HG03064 (cell line): ENCODE measurements at regions not wholly inside any gene's neighbourhood (a gene's known extent, or its start where the extent isn't known, plus 50 kb on each side); places are given as distances from the start of the nearest gene placed in this dataset.

Experiments used
- ATAC-seq: cut with Tn5 transposase; IDR thresholded peaks from one replicate; pipeline ENCODE4 v1.9.1; 2021; ENCODE audit warnings: low read depth; ENCODE audit not compliant: unreplicated experiment

DNA sequence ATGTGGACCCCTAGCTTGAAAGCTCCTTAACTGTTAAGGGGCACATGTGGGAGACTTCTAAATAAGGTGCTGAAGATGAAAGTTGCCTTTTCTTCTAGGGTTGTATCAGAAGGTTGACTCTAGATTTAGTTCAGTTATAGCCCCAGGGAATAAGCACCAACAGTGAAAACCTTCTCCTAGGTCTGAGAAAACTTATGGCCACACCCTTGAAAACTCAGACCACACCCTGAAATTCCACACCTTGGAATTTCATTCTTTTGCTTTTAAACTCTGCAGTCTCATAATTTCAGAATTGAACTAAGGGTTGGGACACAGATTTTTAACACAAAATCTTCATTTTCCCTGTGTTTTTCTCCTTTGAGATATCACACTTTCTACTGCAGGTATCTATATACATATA, 355.8 kb upstream of the IL12A start:
- no peak for ATAC-seq

DNA sequence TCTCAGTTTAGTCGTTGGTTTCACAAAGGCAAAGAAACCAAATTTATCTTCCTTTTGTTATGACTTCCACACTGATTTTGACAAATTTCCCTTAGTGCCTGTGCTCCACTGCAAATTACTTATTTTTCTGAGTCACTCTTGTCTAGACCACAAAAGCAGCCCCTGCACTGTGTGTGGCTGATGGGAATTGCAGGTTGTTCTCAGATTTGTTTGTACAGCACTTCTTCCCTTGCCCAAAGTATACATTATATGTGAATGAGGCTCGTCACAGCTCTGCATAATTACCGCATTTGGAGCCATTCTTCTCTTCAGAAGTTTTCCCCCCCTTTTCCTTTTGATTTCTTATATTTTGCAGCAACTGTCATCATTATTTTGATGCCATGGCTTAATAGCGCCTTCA, 354.2 kb upstream of the IL12A start:
- ATAC-seq, result no peak

DNA sequence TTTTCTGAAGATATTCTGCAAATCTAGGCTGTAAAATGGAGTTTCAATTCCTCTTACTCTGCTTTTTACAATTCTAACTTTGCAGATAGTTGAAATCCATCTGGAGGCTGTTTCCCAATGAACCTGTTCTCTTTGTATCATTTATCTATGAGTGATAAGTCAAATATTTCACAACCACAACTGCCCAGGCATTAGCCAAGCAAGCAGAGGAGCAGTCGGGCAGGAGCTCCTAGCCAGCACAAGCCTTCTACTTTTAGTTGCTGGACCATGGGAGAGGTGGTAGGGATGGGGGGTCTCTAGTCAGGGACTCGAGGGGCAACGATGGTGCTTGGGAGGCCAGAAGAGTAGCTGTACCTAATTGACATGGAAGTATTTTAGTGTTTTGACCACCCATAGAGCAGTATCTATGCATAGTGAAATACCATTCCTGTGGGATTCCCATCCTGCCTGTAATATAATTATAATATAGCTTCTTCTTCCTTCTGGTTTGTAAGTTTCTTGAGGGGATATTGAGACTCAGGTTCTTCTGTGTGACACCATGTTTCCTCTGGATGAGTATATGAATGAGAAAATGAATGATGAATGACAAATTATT, 353.5 kb upstream of the IL12A start:
- no peak for ATAC-seq

DNA sequence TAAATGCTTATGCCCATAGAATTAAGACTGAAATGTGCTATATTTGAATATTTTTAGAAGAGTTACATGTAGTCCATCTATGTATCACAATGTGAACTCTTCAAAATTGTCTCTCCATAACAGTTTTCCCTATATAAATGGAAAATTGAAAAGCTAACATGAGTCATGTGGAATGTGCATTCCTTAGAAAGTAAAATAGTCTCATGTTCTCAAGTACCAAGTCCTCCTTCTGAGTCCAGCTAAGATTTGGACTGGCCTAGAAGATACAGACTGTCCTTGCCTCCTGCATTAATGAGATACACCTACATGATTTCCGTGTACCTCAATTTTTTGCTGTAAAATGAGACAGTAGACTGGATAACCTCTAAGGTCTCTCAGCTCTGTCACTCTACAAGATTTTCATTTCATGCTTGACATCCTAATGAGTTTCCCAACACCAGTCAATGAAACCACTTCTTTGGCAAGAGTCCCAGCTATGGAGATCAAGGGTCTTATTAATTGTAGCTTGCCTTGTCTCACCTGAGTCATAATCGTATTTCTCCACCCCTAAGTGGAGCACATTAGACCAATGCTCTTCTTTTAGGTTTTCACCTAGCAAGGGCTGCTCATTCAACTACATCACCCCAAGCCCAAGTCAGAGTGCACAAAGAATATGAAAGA, 350.6 kb upstream of the IL12A start:
- ATAC-seq, result no peak

DNA sequence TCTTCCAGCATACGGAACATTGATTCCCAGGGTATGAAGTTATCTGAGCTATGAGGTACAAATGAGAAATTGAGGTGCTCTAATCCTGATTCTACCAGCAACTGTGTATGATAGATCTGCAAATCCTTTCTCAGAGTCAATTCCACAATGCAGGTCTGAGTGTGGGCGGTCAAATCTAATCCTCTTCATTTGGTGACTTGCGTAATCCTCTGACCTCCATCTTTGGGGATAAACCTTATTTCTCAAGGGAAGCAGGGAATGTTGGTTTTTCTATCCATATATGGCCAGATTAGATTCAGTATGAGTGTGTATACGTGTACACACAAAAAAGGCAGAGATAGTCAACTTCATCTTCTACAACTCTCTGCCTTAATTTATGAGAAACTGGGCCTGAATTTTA, 348.4 kb upstream of the IL12A start:
- no peak for ATAC-seq

DNA sequence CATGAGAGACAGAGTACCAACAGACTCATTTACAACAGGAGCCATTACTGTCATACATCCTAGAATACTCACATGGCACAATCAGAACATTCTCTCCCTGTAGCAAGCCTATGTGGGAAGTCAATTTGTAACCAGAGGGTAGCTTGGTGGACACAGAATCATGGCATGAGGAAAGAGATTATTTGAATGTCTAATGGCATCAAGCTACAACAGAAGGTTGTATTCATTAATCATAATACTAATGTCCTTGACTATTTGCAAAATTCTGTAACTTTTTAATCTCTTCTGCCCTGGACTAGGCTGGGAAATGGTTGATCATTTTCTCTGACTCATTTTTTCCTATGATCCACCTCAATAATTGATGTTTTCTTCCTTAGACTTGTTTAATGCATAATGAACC, 345.2 kb upstream of the IL12A start:
- ATAC-seq, result no peak

DNA sequence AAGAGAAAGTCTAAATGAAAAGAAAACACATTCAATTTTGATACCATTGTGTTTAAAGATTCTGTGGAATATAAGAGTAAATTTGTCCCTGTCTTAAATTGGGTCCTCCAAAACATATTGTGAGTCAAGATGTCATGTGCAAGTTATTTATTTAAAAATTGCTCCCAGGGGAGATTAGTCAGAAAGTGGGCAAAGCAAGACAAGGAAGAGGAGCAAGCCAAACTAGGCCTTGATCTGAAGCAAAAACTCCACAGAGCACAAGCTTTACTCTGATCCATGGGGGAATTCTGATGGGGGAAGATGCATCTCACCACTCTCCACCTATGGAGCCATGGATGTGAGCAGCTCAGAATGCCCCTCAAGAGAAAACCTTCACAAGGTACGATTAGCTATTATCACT, 342.8 kb upstream of the IL12A start:
- no peak for ATAC-seq

DNA sequence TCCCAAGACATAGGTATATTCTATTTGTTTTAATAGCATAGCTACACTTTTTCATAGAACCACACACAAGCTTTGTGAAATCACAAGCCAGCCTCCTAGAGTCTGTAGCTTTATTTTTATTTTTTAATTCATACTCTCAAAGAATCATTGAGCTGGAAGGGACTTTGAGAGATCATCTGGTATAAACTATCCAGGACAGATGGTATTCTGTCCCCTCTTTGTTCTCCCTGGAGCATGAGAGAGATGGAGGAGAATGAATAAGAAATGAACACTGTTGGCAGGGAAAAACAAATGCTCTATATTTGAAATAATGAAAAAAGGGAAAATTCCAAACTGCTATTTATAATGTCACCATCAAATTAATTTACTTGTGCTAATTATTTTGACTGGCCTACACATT, 338.7 kb upstream of the IL12A start:
- no peak for ATAC-seq

DNA sequence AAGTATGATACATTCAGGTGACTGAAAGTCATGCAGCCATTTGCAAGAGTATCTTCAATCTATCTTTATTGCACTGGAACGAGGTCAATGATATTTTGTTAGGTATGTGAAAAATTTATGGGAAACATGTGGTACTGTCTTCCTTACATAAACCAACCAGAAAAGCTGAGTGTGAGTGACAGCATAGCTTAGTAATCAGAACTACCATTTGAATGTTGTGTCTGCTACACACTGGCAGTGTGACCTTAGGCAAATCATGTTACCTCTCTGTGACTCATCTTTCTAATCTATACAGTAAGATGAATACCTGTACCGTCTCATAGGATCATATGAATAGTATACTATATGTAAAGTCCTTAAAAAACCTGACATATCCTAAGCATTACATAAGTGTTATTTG, 337.9 kb upstream of the IL12A start:
- no peak for ATAC-seq

DNA sequence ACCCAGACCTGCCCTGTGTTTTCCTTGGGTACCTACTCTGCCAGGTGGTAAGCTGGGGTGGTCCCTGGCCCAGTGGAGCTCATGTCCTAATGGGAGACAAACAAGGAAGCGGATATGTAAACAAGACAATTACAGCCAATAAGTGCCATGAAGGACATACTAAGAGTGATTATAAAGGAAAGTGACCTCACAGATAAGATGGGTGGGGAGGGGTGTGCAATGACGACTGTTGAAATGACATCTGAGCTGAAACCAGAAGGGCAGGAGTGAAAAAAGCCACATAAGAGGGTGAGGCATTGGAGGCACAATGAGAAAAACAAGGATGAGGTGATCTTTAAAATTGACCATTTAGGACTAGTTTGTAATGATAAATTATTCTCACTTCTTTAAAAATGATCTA, 336.2 kb upstream of the IL12A start:
- ATAC-seq, result no peak

DNA sequence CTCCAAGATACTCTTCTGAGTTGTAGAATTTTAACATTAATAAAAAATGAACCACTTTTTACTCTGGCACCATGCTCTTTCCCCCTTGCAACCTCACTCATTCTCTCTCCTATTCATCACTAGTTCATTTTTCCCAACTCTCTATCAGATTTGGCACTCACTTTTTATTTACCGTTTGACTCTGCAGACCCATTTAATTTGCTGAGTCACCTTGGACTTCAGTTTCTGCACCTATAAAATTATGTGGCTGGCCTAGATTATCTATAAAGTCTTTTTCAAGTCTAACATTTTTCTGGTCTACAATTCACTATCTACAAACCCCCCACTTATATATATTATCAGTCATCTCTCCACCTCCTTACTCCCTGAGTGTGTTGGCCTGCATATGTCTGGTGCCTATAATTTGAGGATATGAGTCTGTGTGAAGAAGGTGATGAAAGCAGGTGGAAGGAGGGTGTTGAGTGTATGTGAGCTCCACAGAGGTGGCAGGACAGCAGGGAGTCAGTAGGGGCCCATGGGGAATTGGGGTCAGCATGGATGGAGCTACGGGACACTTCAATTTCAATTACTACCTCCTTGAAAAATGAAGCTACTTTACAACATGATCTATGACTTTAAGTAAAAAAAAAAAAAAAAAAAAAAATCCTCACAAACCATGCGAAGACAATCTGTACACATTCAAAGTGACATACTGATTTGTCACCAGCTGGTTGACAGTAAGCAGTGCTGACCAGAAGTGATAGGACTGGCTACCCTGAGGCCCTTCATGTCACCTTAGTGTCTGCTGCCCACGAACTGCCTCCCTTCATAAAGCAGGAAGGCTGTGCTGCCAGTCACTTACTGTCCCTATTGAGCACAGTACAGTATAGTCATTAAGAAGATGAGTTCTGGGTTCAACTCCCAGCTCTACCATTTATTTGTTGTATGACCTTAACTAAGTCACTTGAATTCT, 334.2 kb upstream of the IL12A start:
- ATAC-seq, result no peak

DNA sequence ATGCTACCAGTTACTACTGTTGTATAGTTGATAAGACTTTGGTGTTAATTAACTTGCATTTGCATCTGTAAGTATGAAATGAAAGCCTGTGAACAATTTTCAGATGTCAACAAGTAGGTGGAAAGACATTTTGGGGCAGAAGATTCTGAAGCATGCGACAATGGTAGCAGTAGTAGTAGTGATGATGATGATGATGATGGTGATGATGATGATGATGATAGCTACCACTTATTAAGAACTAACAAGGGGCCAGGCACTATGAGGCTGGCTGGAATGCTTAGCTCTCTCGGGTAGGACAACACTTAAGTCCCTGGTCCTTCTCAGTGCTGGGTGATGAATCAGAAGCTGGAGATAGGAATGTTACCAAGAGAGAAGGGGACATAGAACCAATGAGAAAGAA, 333.4 kb upstream of the IL12A start:
- no peak for ATAC-seq

DNA sequence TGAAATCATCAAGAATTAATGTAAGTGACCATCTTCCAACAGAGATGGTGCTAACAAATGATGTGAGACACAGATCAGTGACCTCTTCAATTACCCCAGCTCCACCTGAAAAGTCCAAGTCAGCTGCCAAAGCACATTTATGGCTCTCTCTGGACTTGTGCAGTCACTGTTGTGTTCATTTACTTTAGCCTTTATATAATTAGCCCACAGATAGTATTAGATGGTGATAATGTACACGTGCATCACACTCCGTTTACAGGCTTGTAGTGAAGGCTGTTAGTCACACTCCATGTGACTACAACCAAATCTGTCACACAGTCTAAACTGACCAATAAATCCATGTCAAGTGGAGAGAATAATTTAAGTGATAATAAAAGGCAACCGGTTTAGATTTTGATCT, 331.5 kb upstream of the IL12A start:
- ATAC-seq, result no peak

DNA sequence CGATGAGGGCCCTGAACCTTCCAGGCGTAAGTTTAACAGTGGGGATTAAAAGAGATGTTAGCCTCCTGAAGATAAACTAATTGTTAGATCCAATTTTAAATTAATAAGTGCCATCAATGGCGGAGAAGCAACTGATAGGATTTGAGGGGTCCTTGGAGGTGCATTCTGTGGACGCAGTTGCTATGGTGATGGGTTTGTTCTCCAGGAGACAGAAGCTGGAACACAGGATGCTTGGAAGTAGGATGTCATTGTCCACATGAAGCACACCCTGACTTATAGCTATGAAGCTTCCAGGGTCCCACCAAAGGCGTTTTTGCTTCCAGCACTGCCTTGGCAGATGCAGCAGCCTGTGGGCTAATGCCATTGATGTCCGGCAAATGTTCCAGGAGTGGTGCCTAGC, 331.0 kb upstream of the IL12A start:
- ATAC-seq, result no peak

DNA sequence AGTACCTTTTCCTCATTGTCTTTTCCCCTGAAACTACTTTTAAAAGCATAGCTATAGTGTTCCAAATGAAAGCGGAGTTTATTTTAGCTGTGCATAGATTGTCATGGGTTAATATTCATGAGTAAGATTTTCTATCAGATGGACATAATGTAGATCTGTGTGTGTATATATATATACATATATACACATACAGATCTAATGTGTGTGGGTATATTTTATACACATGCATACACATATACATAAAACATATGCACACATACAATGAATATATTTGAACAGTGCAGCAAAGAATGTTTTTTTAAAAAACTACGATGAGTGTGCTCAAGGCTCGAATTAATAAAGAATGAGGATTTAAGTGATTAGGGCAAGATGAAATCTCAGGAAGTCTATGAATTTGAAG, 328.3 kb upstream of the IL12A start:
- no peak for ATAC-seq

DNA sequence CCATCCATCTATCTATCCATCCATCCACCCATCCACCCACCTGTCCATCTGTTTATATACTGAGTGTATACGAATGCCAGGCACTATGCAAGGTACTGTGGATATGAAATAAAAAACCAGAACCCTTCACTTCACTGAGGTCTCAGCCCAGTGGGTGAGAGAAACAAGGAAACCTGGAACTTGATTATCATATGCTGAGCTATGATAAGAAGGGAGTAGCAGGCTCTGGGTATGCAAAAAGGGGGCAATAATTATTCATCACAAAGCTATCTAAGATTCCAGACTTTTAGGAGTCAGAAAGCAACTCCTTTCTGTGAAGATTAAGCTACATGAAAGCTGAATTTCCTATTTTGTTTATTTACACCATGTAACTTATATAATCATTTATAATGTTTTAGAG, 327.7 kb upstream of the IL12A start:
- ATAC-seq, result no peak

DNA sequence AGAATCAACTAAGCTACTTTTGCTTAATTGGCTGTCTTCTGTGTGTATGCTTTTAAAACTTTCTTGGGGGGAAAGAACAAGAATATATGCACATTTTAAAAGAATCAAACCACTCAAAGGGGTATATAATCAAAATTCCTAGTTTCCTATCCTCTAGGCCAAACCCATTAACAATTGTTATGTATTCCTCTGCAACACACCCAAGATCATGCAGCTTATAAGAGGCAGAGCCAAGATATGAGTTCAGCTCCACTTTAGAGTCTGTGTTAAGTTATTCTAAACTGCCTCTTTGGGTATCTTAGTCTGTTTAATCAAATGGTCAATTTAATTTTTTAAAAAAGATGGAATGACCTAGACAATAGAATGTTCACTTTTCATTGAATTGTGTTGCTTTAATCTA, 326.1 kb upstream of the IL12A start:
- ATAC-seq, result no peak

DNA sequence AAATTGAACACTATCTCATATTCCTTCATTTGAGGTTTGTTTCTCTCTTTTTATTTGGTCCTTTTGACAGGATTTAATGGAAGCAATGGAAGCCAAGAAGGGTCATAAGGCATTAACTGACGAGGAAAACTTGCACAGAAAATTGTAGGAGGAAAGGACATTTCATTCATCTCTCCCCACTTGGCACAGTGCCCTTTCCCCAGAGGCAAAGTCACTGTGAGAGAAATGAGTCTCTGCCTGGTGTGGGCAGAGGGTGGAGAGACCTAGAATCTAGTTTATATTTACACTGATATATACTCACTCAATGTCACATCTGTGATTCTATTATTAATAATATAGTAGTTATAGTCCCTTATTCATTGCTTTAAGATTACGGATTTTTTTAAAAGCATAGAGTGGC, 324.6 kb upstream of the IL12A start:
- ATAC-seq, result no peak

DNA sequence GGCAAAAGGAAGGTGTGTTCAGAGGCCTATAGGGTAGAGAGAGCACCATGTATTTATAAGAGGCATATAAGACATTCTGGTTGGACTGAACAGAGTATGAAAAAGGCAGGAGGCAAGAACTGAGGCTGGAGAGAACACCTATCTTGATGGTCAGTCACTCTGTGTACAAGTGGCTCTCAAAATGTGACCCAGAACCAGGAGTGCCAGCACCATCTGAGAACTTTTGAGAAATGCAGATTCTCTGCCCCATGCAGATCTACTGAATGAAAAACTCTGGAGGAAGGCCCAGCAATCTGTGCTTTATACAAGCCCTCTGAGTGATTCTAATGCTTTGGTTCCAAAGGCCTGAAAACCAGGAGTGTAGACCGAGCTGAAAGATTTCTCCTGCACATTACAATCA, 324.0 kb upstream of the IL12A start:
- no peak for ATAC-seq

DNA sequence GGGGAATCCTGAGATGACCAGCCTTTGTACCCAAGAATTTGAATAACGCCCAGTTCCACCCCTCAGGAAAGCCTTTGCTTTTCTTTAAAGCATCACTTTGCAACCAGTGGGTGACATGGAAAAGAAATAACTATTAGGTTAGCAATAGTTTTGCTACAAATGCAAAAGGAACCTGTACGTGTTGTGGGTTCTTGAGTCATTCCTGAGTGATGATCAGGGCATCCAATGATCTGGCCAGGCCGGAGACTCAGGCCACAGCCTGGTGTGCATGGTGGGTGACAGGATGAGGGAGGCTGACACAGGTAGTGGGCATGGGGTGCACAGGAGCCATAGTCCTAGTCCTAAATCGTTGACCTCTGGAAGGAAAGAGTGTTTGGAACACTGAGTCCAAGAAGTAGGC, 321.4 kb upstream of the IL12A start:
- no peak for ATAC-seq

DNA sequence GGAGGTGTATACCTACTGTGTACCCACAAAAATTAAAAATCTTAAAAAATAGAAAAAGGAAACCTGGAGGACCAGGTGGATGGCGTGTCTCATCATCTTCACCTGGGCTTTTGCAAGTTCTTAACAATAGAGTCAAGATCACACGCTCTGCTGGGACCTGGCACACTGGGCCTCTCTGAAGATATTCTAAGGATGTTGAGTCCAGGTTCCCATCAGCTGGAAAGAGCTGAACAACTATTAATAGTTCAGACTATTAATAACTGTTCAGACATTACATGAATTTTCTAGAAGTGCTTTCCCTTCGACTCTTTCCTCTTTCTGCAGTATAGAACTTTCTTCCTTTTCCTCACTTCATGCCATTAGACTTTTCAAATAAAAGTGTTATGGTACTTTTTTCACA, 320.2 kb upstream of the IL12A start:
- ATAC-seq, result no peak

DNA sequence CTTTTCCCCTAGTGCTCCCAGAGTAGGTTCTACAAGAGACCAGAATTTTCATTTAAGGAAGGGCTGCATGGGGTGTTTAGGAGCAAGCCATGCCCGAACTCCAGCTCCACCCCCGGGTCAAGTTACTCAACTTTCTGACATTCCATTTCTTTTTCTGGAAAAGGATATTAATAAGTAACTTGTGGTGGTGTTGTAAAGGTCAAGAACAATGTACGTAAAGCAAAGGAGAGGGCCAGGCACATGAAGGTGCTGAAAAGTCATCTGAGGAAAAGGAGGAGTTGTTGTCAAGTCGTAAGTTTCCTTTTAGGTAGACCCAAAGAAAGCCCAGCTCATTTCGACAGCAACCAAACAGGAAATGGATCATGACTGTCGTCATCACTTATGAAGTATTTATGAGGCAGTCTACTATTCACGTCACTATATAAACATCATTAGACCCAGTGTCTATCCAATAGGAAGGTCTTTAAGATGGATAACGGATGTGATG, 319.6 kb upstream of the IL12A start:
- no peak for ATAC-seq
